ENCODE measurements at regions not wholly inside any gene's neighbourhood (a gene's known extent, or its start where the extent isn't known, plus 50 kb on each side); places are given as distances from the start of the nearest gene placed in this dataset.
"Not testable (repeated sequence)": the region's sequence is repeated elsewhere in the genome, so short reads cannot be mapped to it uniquely, and the experiment has no call there.

- H3K36me3 ChIP-seq (ENCODE audit: insufficient read depth, low read length) = no peaks in the 10 kb centered on the region
- H3K4me1 ChIP-seq (ENCODE audit: insufficient read depth, low read length, poor library complexity, severe bottlenecking) = peaks cover 9% of the 10 kb centered on the region
- no peak overlapping the region for H3K4me3 ChIP-seq (ENCODE audit: low read length, poor library complexity, severe bottlenecking)
- H3K4me2 ChIP-seq (ENCODE audit: low read depth, low read length, poor library complexity, severe bottlenecking) = no peak overlapping the region
- H3K27me3 ChIP-seq (ENCODE audit: insufficient read depth, low read length, poor library complexity, severe bottlenecking) = no peaks in the 10 kb centered on the region
- no peak overlapping the region for H3K9ac ChIP-seq (ENCODE audit: low read depth, low read length, poor library complexity, severe bottlenecking)
- no peaks in the 10 kb centered on the region for H3F3A ChIP-seq (ENCODE audit: low read depth)
- no peak overlapping the region for H2AFZ ChIP-seq (ENCODE audit: low read length)
- H4K20me1 ChIP-seq (ENCODE audit: insufficient read depth, low read length, poor library complexity, severe bottlenecking) = no peaks in the 10 kb centered on the region
- no peaks in the 10 kb centered on the region for H3K9me3 ChIP-seq (ENCODE audit: insufficient read depth, low read depth, low read length)
- no peaks in the 10 kb centered on the region for H3K79me2 ChIP-seq (ENCODE audit: insufficient read depth, low read length)
- H3K9me2 ChIP-seq (replicated peaks; ENCODE audit: low read depth, low read length) = no peaks in the 10 kb centered on the region
- TF ChIP-seq EZH2phosphoT487 (IDR thresholded peaks at IDR 0.05; ENCODE audit: borderline replicate concordance) = no peak
Observed at GRCh38 chr9:80665479-80665878, 1023.9 kb downstream of the TLE1 start.

- Histone ChIP-seq H3K4me3 (ENCODE audit: low read length, poor library complexity, severe bottlenecking) (peak overlapping the region; percentile 32), H3K9ac (ENCODE audit: low read depth, low read length, poor library complexity, severe bottlenecking) (no peak overlapping the region), H3K9me3 (ENCODE audit: insufficient read depth, low read depth, low read length) (no peaks in the 10 kb centered on the region), H3K4me2 (ENCODE audit: low read depth, low read length, poor library complexity, severe bottlenecking) (peak overlapping the region; percentile 56), H3K27me3 (ENCODE audit: insufficient read depth, low read length, poor library complexity, severe bottlenecking) (no peaks in the 10 kb centered on the region), H3K36me3 (ENCODE audit: insufficient read depth, low read length) (no peaks in the 10 kb centered on the region), H2AFZ (ENCODE audit: low read length) (0 out of 2 replicates have a peak overlapping the region, but pooled peaks have one; percentile 3), H3K9me2 (replicated peaks; ENCODE audit: low read depth, low read length) (no peaks in the 10 kb centered on the region), H3K4me1 (ENCODE audit: insufficient read depth, low read length, poor library complexity, severe bottlenecking) (peaks cover 9% of the 10 kb centered on the region), H4K20me1 (ENCODE audit: insufficient read depth, low read length, poor library complexity, severe bottlenecking) (no peaks in the 10 kb centered on the region), H3K79me2 (ENCODE audit: insufficient read depth, low read length) (no peaks in the 10 kb centered on the region), H3F3A (ENCODE audit: low read depth) (no peaks in the 10 kb centered on the region)
- TF ChIP-seq CTCF (conservative IDR thresholded peaks at IDR 0.05; ENCODE audit: low read length) (peak; percentile 69), EZH2phosphoT487 (IDR thresholded peaks at IDR 0.05; ENCODE audit: borderline replicate concordance) (no peak)
Observed at GRCh38 chr9:80664327-80665210, 1024.8 kb downstream of the TLE1 start.

GRCh38 chr9:80659751-80660150 lies 1029.6 kb downstream of the TLE1 start:
- H3K4me3 ChIP-seq (ENCODE audit: low read length, poor library complexity, severe bottlenecking); H2AFZ ChIP-seq (ENCODE audit: low read length); H3K9me2 ChIP-seq (replicated peaks; ENCODE audit: low read depth, low read length); H3F3A ChIP-seq (ENCODE audit: low read depth); H3K4me2 ChIP-seq (ENCODE audit: low read depth, low read length, poor library complexity, severe bottlenecking); H3K9ac ChIP-seq (ENCODE audit: low read depth, low read length, poor library complexity, severe bottlenecking); H3K9me3 ChIP-seq (ENCODE audit: insufficient read depth, low read depth, low read length); H3K27me3 ChIP-seq (ENCODE audit: insufficient read depth, low read length, poor library complexity, severe bottlenecking); H3K36me3 ChIP-seq (ENCODE audit: insufficient read depth, low read length); H4K20me1 ChIP-seq (ENCODE audit: insufficient read depth, low read length, poor library complexity, severe bottlenecking); H3K4me1 ChIP-seq (ENCODE audit: insufficient read depth, low read length, poor library complexity, severe bottlenecking); H3K79me2 ChIP-seq (ENCODE audit: insufficient read depth, low read length): not testable (repeated sequence)

- Histone ChIP-seq H3K27me3 (ENCODE audit: insufficient read depth, low read length, poor library complexity, severe bottlenecking) (no peaks in the 10 kb centered on the region), H3K4me1 (ENCODE audit: insufficient read depth, low read length, poor library complexity, severe bottlenecking) (no peaks in the 10 kb centered on the region)
- TF ChIP-seq CTCF (conservative IDR thresholded peaks at IDR 0.05; ENCODE audit: low read length) (no peak), EZH2phosphoT487 (IDR thresholded peaks at IDR 0.05; ENCODE audit: borderline replicate concordance) (no peak)
Observed at GRCh38 chr9:80651044-80651443, 1038.3 kb downstream of the TLE1 start.

More at GRCh38 chr9:80651044-80651443, 1038.3 kb downstream of the TLE1 start:
- H3K4me3 ChIP-seq (ENCODE audit: low read length, poor library complexity, severe bottlenecking) = no peak overlapping the region
- no peak overlapping the region for H3K9ac ChIP-seq (ENCODE audit: low read depth, low read length, poor library complexity, severe bottlenecking)
- H2AFZ ChIP-seq (ENCODE audit: low read length) = no peak overlapping the region
- no peaks in the 10 kb centered on the region for H3K79me2 ChIP-seq (ENCODE audit: insufficient read depth, low read length)
- no peaks in the 10 kb centered on the region for H3F3A ChIP-seq (ENCODE audit: low read depth)
- H3K36me3 ChIP-seq (ENCODE audit: insufficient read depth, low read length) = no peaks in the 10 kb centered on the region
- H3K9me2 ChIP-seq (replicated peaks; ENCODE audit: low read depth, low read length) = no peaks in the 10 kb centered on the region
- no peak overlapping the region for H3K4me2 ChIP-seq (ENCODE audit: low read depth, low read length, poor library complexity, severe bottlenecking)
- no peaks in the 10 kb centered on the region for H4K20me1 ChIP-seq (ENCODE audit: insufficient read depth, low read length, poor library complexity, severe bottlenecking)
- H3K9me3 ChIP-seq (ENCODE audit: insufficient read depth, low read depth, low read length) = no peaks in the 10 kb centered on the region

Measured in Loucy (cell line).